Stimulated activated CD4-positive, alpha-beta T cell treated with anti-CD3 and anti-CD28 coated beads, Interleukin-12 subunit alpha, Interleukin-12 subunit beta, amount 100 ng/mL, for 4 hours (primary cell): ENCODE measurements at regions not wholly inside any gene's neighbourhood (a gene's known extent, or its start where the extent isn't known, plus 50 kb on each side); places are given as distances from the start of the nearest gene placed in this dataset.
"Not testable (repeated sequence)": the region's sequence is repeated elsewhere in the genome, so short reads cannot be mapped to it uniquely, and the experiment has no call there.

Experiments
- DNase-seq: peaks from one replicate; pipeline ENCODE4 v3.0.0-alpha.2; 2020

DNA sequence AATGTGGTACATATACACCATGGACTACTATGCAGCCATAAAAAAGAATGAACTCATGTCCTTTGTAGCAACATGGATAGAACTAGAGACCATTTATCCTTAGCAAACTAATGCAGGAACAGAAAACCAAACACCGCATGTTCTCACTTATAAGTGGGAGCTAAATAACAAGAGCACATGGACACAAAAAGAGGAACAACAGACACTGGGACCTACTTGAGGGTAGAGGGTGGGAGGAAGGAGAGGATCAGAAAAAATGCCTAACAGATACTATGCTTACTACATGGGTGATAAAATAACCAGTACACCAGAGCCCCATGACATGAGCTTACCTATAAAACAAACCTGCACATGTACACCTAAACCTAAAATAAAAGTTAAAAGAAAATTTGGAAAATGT is 82.0 kb upstream of the ADRB2 start:
- not testable (repeated sequence) for DNase-seq

DNA sequence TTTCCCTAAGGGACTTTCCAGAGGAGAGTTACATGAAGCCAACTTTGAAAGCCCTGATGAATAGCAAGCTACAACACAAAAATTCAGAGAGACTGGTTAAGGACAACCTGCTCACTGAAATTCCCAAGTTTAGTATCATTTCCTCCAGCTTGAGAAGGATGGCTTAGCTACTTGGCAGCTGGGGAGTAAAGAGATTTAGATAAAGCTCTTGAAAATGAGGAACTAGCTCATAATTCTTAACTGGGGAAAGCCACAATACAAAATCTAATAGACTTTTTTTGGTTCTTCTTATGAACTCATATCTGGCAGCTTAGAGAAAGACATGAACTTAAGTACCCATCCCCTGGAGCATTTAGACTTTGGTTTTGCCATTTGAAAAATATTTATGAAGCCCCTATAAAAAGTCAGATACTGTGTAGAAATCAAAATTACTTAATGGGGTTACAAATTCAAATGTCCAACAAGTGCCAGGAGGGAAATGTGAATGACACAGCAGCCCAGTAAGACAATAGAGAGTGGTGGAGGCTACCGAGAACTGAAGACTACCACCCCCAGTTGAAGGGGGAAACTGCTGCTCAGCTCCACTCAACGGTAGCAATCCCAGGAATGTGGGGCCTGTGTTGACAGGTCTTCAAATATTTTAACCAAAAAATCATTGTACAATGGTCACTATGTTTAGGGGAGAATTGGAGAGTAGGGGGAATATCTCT is 79.4 kb upstream of the ADRB2 start:
- DNase-seq, result no peak

- no peak for DNase-seq
Observed at GRCh38 chr5:148747536-148747906, 78.9 kb upstream of the ADRB2 start.

GRCh38 chr5:148748702-148749392 is 77.6 kb upstream of the ADRB2 start:
- no peak for DNase-seq

DNA sequence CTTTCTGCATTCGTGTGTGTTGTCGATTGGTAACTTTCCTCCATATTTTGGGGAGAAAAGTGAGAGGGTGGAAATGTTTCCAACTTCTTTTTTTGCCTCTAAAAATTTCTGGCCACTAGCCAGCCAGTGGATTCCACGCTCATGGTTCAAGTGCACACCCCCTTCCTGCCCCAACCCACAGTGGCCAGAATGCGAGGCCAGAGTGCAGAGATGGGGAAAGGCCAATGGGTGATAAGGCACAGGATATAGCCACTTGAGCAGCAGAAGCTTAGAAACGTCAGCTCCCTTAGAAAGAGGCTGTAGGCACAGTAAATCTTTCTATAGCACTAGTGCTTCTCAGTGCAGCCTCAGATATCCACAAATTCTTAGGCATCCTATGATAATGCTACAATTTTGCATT is 75.8 kb upstream of the ADRB2 start:
- DNase-seq, result no peak

DNA sequence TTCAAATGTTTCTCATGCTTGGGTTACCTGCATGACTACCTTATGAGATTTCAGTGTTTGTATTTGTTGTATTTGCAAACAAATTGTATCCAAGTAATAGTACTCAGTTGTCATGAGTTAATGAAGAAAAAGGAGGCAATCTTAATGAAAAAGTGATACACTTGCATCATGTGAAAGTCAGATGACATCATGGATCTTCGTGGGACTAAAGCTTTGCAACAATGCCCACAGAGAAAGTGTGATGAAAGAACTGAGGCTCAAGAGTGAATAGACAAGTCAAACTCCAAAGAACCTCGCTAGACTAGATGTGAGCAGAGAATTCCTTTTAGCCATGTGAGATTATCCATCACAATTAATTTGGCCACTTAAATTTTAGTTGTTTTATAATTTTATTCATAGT is 75.4 kb upstream of the ADRB2 start:
- no peak for DNase-seq

GRCh38 chr5:148752375-148752774 is 74.0 kb upstream of the ADRB2 start:
- not testable (repeated sequence) for DNase-seq

DNA sequence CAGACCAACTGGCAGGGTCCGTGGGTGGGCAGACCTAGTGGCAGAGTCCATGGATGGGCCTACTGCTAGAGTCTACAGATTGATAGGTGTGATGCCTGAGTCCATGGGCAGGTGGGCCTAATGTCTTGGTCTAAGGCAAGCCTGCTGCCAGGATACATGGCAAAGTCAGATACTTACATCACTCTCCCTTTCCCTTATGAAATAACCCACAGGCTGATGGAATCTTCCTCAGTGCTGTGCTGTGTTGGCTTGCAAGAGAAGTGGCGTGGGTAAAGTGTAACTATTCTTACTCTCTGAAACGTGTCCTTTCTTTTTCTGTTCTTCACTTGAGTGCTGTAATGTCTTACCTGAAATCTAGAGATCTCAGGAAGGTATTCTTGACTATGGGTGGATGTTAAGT is 67.3 kb upstream of the ADRB2 start:
- DNase-seq, result no peak

DNA sequence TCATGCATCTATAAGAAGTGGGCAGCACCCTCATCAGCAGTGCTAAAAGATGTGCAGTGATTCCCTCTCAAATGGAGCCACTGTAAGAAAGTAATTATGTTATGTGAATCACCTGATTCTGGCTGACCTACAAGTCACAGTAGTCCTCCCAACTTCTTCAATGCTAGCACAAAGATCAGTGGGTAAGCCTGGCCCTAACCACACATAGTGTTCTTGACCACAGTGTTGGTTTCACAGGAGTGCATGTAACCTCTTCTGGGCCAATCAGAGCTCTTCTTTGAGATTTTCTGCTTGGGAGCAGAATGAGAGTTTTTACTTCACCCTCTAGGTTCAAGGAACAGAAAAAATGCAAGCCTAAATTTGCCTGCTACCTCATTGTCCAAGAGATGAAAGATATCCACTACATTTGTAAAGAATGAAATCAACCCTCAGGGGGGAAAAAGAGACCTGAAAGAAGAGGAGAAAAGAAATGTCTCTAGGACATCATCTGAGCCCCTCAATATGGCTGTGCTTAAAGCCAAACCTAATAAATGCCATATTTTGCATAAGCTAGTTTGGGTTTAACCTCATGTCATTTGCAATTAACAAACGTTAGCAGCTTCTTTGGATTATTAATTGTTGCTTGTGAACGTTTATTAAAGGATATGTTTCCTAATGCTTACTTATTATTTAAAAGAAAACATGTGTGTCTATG is 65.3 kb upstream of the ADRB2 start:
- no peak for DNase-seq

GRCh38 chr5:148763996-148764395 is 62.4 kb upstream of the ADRB2 start:
- no peak for DNase-seq

DNA sequence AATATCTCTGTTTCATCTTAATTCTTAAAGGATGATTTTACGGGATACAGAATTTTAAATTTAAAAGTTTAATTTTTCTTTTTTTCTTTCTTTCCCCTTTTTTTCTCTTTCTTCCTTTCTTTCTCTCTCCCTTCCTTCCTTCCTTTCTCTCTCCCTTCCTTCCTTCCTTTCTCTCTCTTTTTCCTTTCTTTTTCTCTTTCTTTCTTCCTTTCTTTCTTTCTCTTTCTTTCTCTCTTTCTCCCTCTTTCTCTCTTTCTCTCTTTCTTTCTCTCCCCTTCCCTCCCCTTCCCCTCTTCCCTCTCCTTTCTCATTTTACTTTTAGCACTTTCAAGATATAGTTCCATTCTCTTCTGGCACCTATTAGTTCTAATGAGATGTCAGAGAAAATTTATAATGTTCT is 61.4 kb upstream of the ADRB2 start:
- no peak for DNase-seq

DNA sequence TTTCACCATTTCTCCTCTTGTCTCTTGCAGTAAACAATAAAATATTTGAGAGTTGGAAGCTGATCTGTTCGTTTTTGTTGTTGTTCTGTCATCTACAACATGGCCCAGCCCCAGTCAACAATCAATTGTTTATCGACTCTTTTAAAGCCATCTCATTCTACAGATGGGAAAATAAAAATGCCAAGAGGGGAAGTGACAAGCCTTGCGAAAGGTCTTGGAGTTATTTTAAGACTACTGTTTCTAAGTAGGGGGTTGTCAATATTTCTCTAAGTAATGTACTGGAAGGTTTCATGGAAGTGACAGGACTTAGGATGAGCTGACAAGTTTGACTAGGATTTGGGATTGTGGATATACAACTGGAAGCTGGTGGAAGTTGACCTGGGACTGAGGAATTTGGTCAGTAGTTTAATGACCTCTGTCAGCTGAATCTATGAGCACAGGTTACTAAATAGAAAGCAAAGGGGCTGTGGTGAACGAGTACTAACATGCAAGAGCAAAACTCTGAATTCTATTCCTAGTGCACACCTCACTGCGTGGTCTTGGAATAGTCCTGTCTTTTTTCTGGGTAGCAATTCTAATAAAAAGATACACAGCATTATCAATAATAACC is 57.5 kb upstream of the ADRB2 start:
- DNase-seq, result no peak

- DNase-seq, result no peak
Observed at GRCh38 chr5:148769941-148770340, 56.5 kb upstream of the ADRB2 start.

- DNase-seq, result no peak
Observed at GRCh38 chr5:148774313-148774712, 52.1 kb upstream of the ADRB2 start.

GRCh38 chr5:148776261-148776660 is 50.1 kb upstream of the ADRB2 start:
- no peak for DNase-seq
